GM12873 (cell line): ENCODE measurements at regions not wholly inside any gene's neighbourhood (a gene's known extent, or its start where the extent isn't known, plus 50 kb on each side); places are given as distances from the start of the nearest gene placed in this dataset.

Experiments used
- CTCF ChIP-seq: IDR thresholded peaks from 2 replicates; pipeline ENCODE4 v1.5.1; 2012; ENCODE audit warnings: low read depth, mild to moderate bottlenecking, moderate library complexity, low read length, control low read depth; ENCODE audit not compliant: insufficient read depth; ENCODE audit errors: missing control alignments

- TF ChIP-seq CTCF: no peak
Observed at GRCh38 chr2:175626796-175627195, 375.3 kb downstream of the LNPK start.

- TF ChIP-seq CTCF: no peak
Observed at GRCh38 chr2:175624785-175625184, 377.3 kb downstream of the LNPK start.

GRCh38 chr2:175624211-175624761, 377.8 kb downstream of the LNPK start:
- TF ChIP-seq CTCF: no peak

- TF ChIP-seq CTCF: peak; percentile 20
Observed at GRCh38 chr2:175621821-175622220, 380.2 kb downstream of the LNPK start.

GRCh38 chr2:175620106-175620505, 382.0 kb downstream of the LNPK start:
- no peak for TF ChIP-seq CTCF

- TF ChIP-seq CTCF: no peak
Observed at GRCh38 chr2:175619179-175620045, 382.7 kb downstream of the LNPK start.

- no peak for TF ChIP-seq CTCF
Observed at GRCh38 chr2:175612280-175612679, 389.8 kb downstream of the LNPK start.
